ENCODE measurements at regions not wholly inside any gene's neighbourhood (a gene's known extent, or its start where the extent isn't known, plus 50 kb on each side); places are given as distances from the start of the nearest gene placed in this dataset.

DNA sequence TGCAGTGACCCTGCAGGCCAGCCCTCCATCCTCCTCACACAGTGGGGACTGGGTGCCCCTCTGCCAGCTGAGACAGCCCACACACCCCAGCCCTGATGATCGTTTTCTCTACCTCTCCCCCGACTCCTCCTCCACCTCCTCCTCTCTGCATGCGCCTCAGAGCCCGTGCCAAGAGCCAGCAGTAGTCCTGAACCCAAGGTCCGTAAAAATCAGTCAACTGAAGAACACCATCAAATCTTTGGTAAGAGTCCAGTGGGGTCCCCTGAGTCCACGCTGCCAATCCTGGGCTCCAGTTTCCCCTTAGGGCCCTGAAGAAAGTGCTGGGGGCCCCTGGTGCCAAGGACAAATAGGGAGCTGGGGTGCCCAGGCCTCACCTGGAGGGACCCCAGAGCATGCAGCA lies 109.3 kb upstream of the FAN1 start:
- TF ChIP-seq FOXM1 (IDR thresholded peaks at IDR 0.05; ENCODE audit: borderline replicate concordance, low read depth) (no peak), RAD21 (IDR thresholded peaks at IDR 0.05; ENCODE audit: low read depth) (no peak), TCF12 (IDR thresholded peaks at IDR 0.05; ENCODE audit: low read depth) (no peak), ZBTB7A (IDR thresholded peaks at IDR 0.05; ENCODE audit: low read depth) (no peak), CEBPB (IDR thresholded peaks at IDR 0.05) (no peak), EP300 (IDR thresholded peaks at IDR 0.05; ENCODE audit: borderline replicate concordance) (no peak)
- TF ChIP-seq, protein P1, sequence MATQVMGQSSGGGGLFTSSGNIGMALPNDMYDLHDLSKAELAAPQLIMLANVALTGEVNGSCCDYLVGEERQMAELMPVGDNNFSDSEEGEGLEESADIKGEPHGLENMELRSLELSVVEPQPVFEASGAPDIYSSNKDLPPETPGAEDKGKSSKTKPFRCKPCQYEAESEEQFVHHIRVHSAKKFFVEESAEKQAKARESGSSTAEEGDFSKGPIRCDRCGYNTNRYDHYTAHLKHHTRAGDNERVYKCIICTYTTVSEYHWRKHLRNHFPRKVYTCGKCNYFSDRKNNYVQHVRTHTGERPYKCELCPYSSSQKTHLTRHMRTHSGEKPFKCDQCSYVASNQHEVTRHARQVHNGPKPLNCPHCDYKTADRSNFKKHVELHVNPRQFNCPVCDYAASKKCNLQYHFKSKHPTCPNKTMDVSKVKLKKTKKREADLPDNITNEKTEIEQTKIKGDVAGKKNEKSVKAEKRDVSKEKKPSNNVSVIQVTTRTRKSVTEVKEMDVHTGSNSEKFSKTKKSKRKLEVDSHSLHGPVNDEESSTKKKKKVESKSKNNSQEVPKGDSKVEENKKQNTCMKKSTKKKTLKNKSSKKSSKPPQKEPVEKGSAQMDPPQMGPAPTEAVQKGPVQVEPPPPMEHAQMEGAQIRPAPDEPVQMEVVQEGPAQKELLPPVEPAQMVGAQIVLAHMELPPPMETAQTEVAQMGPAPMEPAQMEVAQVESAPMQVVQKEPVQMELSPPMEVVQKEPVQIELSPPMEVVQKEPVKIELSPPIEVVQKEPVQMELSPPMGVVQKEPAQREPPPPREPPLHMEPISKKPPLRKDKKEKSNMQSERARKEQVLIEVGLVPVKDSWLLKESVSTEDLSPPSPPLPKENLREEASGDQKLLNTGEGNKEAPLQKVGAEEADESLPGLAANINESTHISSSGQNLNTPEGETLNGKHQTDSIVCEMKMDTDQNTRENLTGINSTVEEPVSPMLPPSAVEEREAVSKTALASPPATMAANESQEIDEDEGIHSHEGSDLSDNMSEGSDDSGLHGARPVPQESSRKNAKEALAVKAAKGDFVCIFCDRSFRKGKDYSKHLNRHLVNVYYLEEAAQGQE (IDR thresholded peaks at IDR 0.05; ENCODE audit: low read depth), result no peak

Measured in Ishikawa (cell line).